ENCODE measurements at regions not wholly inside any gene's neighbourhood (a gene's known extent, or its start where the extent isn't known, plus 50 kb on each side); places are given as distances from the start of the nearest gene placed in this dataset.

- Histone ChIP-seq H3K4me3 (ENCODE audit: low read length in 2 of 2) (no peak overlapping the region), H3K9ac (ENCODE audit: low read depth in 1 of 2, low read length in 2 of 2) (no peak overlapping the region), H3K36me3 (ENCODE audit: control insufficient read depth in 2 of 2, insufficient read depth in 2 of 2, low read length in 2 of 2) (no peaks in the 10 kb centered on the region), H3K27ac (ENCODE audit: low read depth in 2 of 2, low read length in 2 of 2) (no peak overlapping the region), H3K4me1 (ENCODE audit: control insufficient read depth in 2 of 2, insufficient read depth in 2 of 2, low read length in 2 of 2) (no peaks in the 10 kb centered on the region), H3K9me3 (ENCODE audit: control insufficient read depth in 2 of 2, low read length in 2 of 2) (no peaks in the 10 kb centered on the region), H3K27me3 (ENCODE audit: control insufficient read depth in 2 of 2, insufficient read depth in 2 of 2, low read length in 2 of 2) (no peaks in the 10 kb centered on the region)
Observed at GRCh38 chr5:61262080-61262479, 70.0 kb upstream of the ZSWIM6 start.

GRCh38 chr5:61263072-61263471 lies 69.0 kb upstream of the ZSWIM6 start:
- H3K9ac ChIP-seq (ENCODE audit: low read depth in 1 of 2, low read length in 2 of 2): no peak overlapping the region
- H3K9me3 ChIP-seq (ENCODE audit: control insufficient read depth in 2 of 2, low read length in 2 of 2): no peaks in the 10 kb centered on the region
- no peaks in the 10 kb centered on the region for H3K27me3 ChIP-seq (ENCODE audit: control insufficient read depth in 2 of 2, insufficient read depth in 2 of 2, low read length in 2 of 2)
- no peak overlapping the region for H3K4me3 ChIP-seq (ENCODE audit: low read length in 2 of 2)
- no peaks in the 10 kb centered on the region for H3K36me3 ChIP-seq (ENCODE audit: control insufficient read depth in 2 of 2, insufficient read depth in 2 of 2, low read length in 2 of 2)
- H3K27ac ChIP-seq (ENCODE audit: low read depth in 2 of 2, low read length in 2 of 2): no peak overlapping the region
- no peaks in the 10 kb centered on the region for H3K4me1 ChIP-seq (ENCODE audit: control insufficient read depth in 2 of 2, insufficient read depth in 2 of 2, low read length in 2 of 2)

- H3K27me3 ChIP-seq (ENCODE audit: control insufficient read depth in 2 of 2, insufficient read depth in 2 of 2, low read length in 2 of 2): no peaks in the 10 kb centered on the region
- no peak overlapping the region for H3K4me3 ChIP-seq (ENCODE audit: low read length in 2 of 2)
- H3K9ac ChIP-seq (ENCODE audit: low read depth in 1 of 2, low read length in 2 of 2): no peak overlapping the region
- no peaks in the 10 kb centered on the region for H3K9me3 ChIP-seq (ENCODE audit: control insufficient read depth in 2 of 2, low read length in 2 of 2)
- no peaks in the 10 kb centered on the region for H3K4me1 ChIP-seq (ENCODE audit: control insufficient read depth in 2 of 2, insufficient read depth in 2 of 2, low read length in 2 of 2)
- no peaks in the 10 kb centered on the region for H3K36me3 ChIP-seq (ENCODE audit: control insufficient read depth in 2 of 2, insufficient read depth in 2 of 2, low read length in 2 of 2)
- H3K27ac ChIP-seq (ENCODE audit: low read depth in 2 of 2, low read length in 2 of 2): no peak overlapping the region
Observed at GRCh38 chr5:61263561-61264272, 68.3 kb upstream of the ZSWIM6 start.

- Histone ChIP-seq H3K4me3 (ENCODE audit: low read length in 2 of 2) (no peak overlapping the region), H3K27me3 (ENCODE audit: control insufficient read depth in 2 of 2, insufficient read depth in 2 of 2, low read length in 2 of 2) (no peaks in the 10 kb centered on the region), H3K9me3 (ENCODE audit: control insufficient read depth in 2 of 2, low read length in 2 of 2) (no peaks in the 10 kb centered on the region), H3K4me1 (ENCODE audit: control insufficient read depth in 2 of 2, insufficient read depth in 2 of 2, low read length in 2 of 2) (no peaks in the 10 kb centered on the region), H3K27ac (ENCODE audit: low read depth in 2 of 2, low read length in 2 of 2) (no peak overlapping the region), H3K9ac (ENCODE audit: low read depth in 1 of 2, low read length in 2 of 2) (no peak overlapping the region), H3K36me3 (ENCODE audit: control insufficient read depth in 2 of 2, insufficient read depth in 2 of 2, low read length in 2 of 2) (no peaks in the 10 kb centered on the region)
Observed at GRCh38 chr5:61264273-61264661, 67.8 kb upstream of the ZSWIM6 start.

- H3K4me1 ChIP-seq (ENCODE audit: control insufficient read depth in 2 of 2, insufficient read depth in 2 of 2, low read length in 2 of 2): no peaks in the 10 kb centered on the region
- no peaks in the 10 kb centered on the region for H3K27me3 ChIP-seq (ENCODE audit: control insufficient read depth in 2 of 2, insufficient read depth in 2 of 2, low read length in 2 of 2)
- no peak overlapping the region for H3K27ac ChIP-seq (ENCODE audit: low read depth in 2 of 2, low read length in 2 of 2)
- no peak overlapping the region for H3K4me3 ChIP-seq (ENCODE audit: low read length in 2 of 2)
- no peaks in the 10 kb centered on the region for H3K36me3 ChIP-seq (ENCODE audit: control insufficient read depth in 2 of 2, insufficient read depth in 2 of 2, low read length in 2 of 2)
- no peak overlapping the region for H3K9ac ChIP-seq (ENCODE audit: low read depth in 1 of 2, low read length in 2 of 2)
- H3K9me3 ChIP-seq (ENCODE audit: control insufficient read depth in 2 of 2, low read length in 2 of 2): no peaks in the 10 kb centered on the region
Observed at GRCh38 chr5:61267116-61267515, 64.9 kb upstream of the ZSWIM6 start.

- H3K4me3 ChIP-seq (ENCODE audit: low read length in 2 of 2): no peak overlapping the region
- no peak overlapping the region for H3K9ac ChIP-seq (ENCODE audit: low read depth in 1 of 2, low read length in 2 of 2)
- no peak overlapping the region for H3K27ac ChIP-seq (ENCODE audit: low read depth in 2 of 2, low read length in 2 of 2)
- H3K9me3 ChIP-seq (ENCODE audit: control insufficient read depth in 2 of 2, low read length in 2 of 2): no peaks in the 10 kb centered on the region
- H3K27me3 ChIP-seq (ENCODE audit: control insufficient read depth in 2 of 2, insufficient read depth in 2 of 2, low read length in 2 of 2): no peaks in the 10 kb centered on the region
- H3K4me1 ChIP-seq (ENCODE audit: control insufficient read depth in 2 of 2, insufficient read depth in 2 of 2, low read length in 2 of 2): no peaks in the 10 kb centered on the region
- H3K36me3 ChIP-seq (ENCODE audit: control insufficient read depth in 2 of 2, insufficient read depth in 2 of 2, low read length in 2 of 2): no peaks in the 10 kb centered on the region
Observed at GRCh38 chr5:61268871-61269270, 63.2 kb upstream of the ZSWIM6 start.

- Histone ChIP-seq H3K27me3 (ENCODE audit: control insufficient read depth in 2 of 2, insufficient read depth in 2 of 2, low read length in 2 of 2) (no peaks in the 10 kb centered on the region), H3K9ac (ENCODE audit: low read depth in 1 of 2, low read length in 2 of 2) (no peak overlapping the region), H3K27ac (ENCODE audit: low read depth in 2 of 2, low read length in 2 of 2) (no peak overlapping the region), H3K4me1 (ENCODE audit: control insufficient read depth in 2 of 2, insufficient read depth in 2 of 2, low read length in 2 of 2) (no peaks in the 10 kb centered on the region), H3K36me3 (ENCODE audit: control insufficient read depth in 2 of 2, insufficient read depth in 2 of 2, low read length in 2 of 2) (no peaks in the 10 kb centered on the region), H3K9me3 (ENCODE audit: control insufficient read depth in 2 of 2, low read length in 2 of 2) (no peaks in the 10 kb centered on the region), H3K4me3 (ENCODE audit: low read length in 2 of 2) (no peak overlapping the region)
Observed at GRCh38 chr5:61270510-61271165, 61.4 kb upstream of the ZSWIM6 start.

- Histone ChIP-seq H3K9ac (ENCODE audit: low read depth in 1 of 2, low read length in 2 of 2) (no peak overlapping the region), H3K4me3 (ENCODE audit: low read length in 2 of 2) (no peak overlapping the region), H3K9me3 (ENCODE audit: control insufficient read depth in 2 of 2, low read length in 2 of 2) (no peaks in the 10 kb centered on the region), H3K36me3 (ENCODE audit: control insufficient read depth in 2 of 2, insufficient read depth in 2 of 2, low read length in 2 of 2) (no peaks in the 10 kb centered on the region), H3K27me3 (ENCODE audit: control insufficient read depth in 2 of 2, insufficient read depth in 2 of 2, low read length in 2 of 2) (no peaks in the 10 kb centered on the region), H3K4me1 (ENCODE audit: control insufficient read depth in 2 of 2, insufficient read depth in 2 of 2, low read length in 2 of 2) (peaks cover 0 to 6% of the 10 kb centered on the region in 2 donors), H3K27ac (ENCODE audit: low read depth in 2 of 2, low read length in 2 of 2) (no peak overlapping the region)
Observed at GRCh38 chr5:61272688-61273087, 59.4 kb upstream of the ZSWIM6 start.

- H3K9me3 ChIP-seq (ENCODE audit: control insufficient read depth in 2 of 2, low read length in 2 of 2): no peaks in the 10 kb centered on the region
- H3K4me3 ChIP-seq (ENCODE audit: low read length in 2 of 2): no peak overlapping the region
- H3K9ac ChIP-seq (ENCODE audit: low read depth in 1 of 2, low read length in 2 of 2): no peak overlapping the region
- no peaks in the 10 kb centered on the region for H3K27me3 ChIP-seq (ENCODE audit: control insufficient read depth in 2 of 2, insufficient read depth in 2 of 2, low read length in 2 of 2)
- H3K27ac ChIP-seq (ENCODE audit: low read depth in 2 of 2, low read length in 2 of 2): no peak overlapping the region
- H3K36me3 ChIP-seq (ENCODE audit: control insufficient read depth in 2 of 2, insufficient read depth in 2 of 2, low read length in 2 of 2): no peaks in the 10 kb centered on the region
- H3K4me1 ChIP-seq (ENCODE audit: control insufficient read depth in 2 of 2, insufficient read depth in 2 of 2, low read length in 2 of 2): peaks cover 0 to 6% of the 10 kb centered on the region in 2 donors
Observed at GRCh38 chr5:61273279-61273975, 58.6 kb upstream of the ZSWIM6 start.

- H3K36me3 ChIP-seq (ENCODE audit: control insufficient read depth in 2 of 2, insufficient read depth in 2 of 2, low read length in 2 of 2): no peaks in the 10 kb centered on the region
- H3K9me3 ChIP-seq (ENCODE audit: control insufficient read depth in 2 of 2, low read length in 2 of 2): no peaks in the 10 kb centered on the region
- no peaks in the 10 kb centered on the region for H3K27me3 ChIP-seq (ENCODE audit: control insufficient read depth in 2 of 2, insufficient read depth in 2 of 2, low read length in 2 of 2)
- no peak overlapping the region for H3K27ac ChIP-seq (ENCODE audit: low read depth in 2 of 2, low read length in 2 of 2)
- H3K4me1 ChIP-seq (ENCODE audit: control insufficient read depth in 2 of 2, insufficient read depth in 2 of 2, low read length in 2 of 2): peaks cover 0 to 6% of the 10 kb centered on the region in 2 donors
- H3K4me3 ChIP-seq (ENCODE audit: low read length in 2 of 2): no peak overlapping the region
- no peak overlapping the region for H3K9ac ChIP-seq (ENCODE audit: low read depth in 1 of 2, low read length in 2 of 2)
Observed at GRCh38 chr5:61274511-61274911, 57.5 kb upstream of the ZSWIM6 start.

Measured in mucosa of rectum (tissue), 2 donors.